Gastroesophageal sphincter (tissue), 3 donors: ENCODE measurements at regions not wholly inside any gene's neighbourhood (a gene's known extent, or its start where the extent isn't known, plus 50 kb on each side); places are given as distances from the start of the nearest gene placed in this dataset.

Experiments used
- EP300 ChIP-seq: sonication (generic); formaldehyde crosslinking; IDR thresholded peaks from one replicate; pipeline ENCODE4 v1.6.1; 2017; ENCODE audit warnings: antibody characterized with exemption, mild to moderate bottlenecking
- POLR2A ChIP-seq, 2 donors: fragments of 450-650 bp; IDR thresholded peaks; one replicate each; pipeline ENCODE4 v1.6.1; 2017; ENCODE audit warnings: antibody characterized with exemption in 2 of 2, mild to moderate bottlenecking in 2 of 2, moderate library complexity in 1 of 2
- POLR2AphosphoS5 ChIP-seq: sonication (generic); formaldehyde crosslinking; IDR thresholded peaks from one replicate; pipeline ENCODE4 v1.6.1; 2017; ENCODE audit warnings: antibody characterized with exemption
- TF ChIP-seq, protein P1 (sequence below), 4 experiments: fragments of 200-600 bp in 2 of 4; fragments of 450-650 bp in 2 of 4; sonication (generic) in 1 of 4; IDR thresholded peaks; one replicate each; pipeline ENCODE4 v1.5.1; 2017 to 2019; ENCODE audit warnings: antibody characterized with exemption in 4 of 4, mild to moderate bottlenecking in 2 of 4, moderate library complexity in 2 of 4

DNA sequence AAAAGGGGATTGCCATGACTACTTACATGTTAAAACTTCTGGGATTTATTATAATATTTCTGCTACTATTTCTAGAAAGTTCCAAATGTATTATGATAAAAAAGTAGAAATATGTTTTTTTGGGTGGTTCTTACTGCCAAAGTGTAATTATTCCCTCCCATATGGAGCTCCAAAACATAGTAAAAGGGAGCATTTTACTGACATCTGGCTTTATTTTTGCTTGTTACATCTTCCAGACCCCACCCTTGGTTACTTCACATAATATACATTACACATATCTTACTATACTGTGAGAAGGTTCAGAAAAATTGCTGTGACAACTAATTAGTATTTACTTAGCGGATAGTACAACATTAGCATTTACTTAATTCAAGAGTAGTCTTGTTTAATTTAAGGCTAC is 205.1 kb upstream of the TLL1 start:
- TF ChIP-seq, protein P1, sequence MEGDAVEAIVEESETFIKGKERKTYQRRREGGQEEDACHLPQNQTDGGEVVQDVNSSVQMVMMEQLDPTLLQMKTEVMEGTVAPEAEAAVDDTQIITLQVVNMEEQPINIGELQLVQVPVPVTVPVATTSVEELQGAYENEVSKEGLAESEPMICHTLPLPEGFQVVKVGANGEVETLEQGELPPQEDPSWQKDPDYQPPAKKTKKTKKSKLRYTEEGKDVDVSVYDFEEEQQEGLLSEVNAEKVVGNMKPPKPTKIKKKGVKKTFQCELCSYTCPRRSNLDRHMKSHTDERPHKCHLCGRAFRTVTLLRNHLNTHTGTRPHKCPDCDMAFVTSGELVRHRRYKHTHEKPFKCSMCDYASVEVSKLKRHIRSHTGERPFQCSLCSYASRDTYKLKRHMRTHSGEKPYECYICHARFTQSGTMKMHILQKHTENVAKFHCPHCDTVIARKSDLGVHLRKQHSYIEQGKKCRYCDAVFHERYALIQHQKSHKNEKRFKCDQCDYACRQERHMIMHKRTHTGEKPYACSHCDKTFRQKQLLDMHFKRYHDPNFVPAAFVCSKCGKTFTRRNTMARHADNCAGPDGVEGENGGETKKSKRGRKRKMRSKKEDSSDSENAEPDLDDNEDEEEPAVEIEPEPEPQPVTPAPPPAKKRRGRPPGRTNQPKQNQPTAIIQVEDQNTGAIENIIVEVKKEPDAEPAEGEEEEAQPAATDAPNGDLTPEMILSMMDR (IDR thresholded peaks at IDR 0.05): no peak
- TF ChIP-seq POLR2AphosphoS5 (no peak), POLR2A (IDR thresholded peaks at IDR 0.05) (no peak), EP300 (no peak)
